HCT116 (cell line): ENCODE measurements at regions not wholly inside any gene's neighbourhood (a gene's known extent, or its start where the extent isn't known, plus 50 kb on each side); places are given as distances from the start of the nearest gene placed in this dataset.

Source experiments
- EZH2 ChIP-seq: fragments of 200-600 bp; sonication (generic); IDR thresholded peaks from 2 replicates; pipeline ENCODE4 v1.6.1; 2017; ENCODE audit warnings: antibody characterized with exemption, mixed run types
- EZH2phosphoT487 ChIP-seq: fragments of 200-600 bp; IDR thresholded peaks from 2 replicates; pipeline ENCODE4 v1.6.1; 2018; ENCODE audit warnings: antibody characterized with exemption, borderline replicate concordance
- POLR2A ChIP-seq: IDR thresholded peaks from 2 replicates; pipeline ENCODE4 v1.7.0; 2011; ENCODE audit warnings: borderline replicate concordance; ENCODE audit not compliant: insufficient read depth, insufficient read length; ENCODE audit errors: extremely low read depth
- POLR2AphosphoS5 ChIP-seq: IDR thresholded peaks from 2 replicates; pipeline ENCODE4 v1.6.1; 2011; ENCODE audit warnings: mild to moderate bottlenecking, low read depth, low read length, moderate library complexity
- ZFX ChIP-seq: fragments of 450-650 bp; IDR thresholded peaks from 2 replicates; pipeline ENCODE4 v1.6.1; 2017
- TF ChIP-seq, protein P1 (sequence below), 3 experiments: fragments of 200-600 bp in 1 of 3; sonication (generic) in 1 of 3; IDR thresholded peaks in 2 of 3; conservative IDR thresholded peaks in 1 of 3; 2 replicates each; pipeline ENCODE4 v1.5.1; 2012 to 2017; ENCODE audit warnings: low read depth in 2 of 3, low read length in 2 of 3, antibody characterized with exemption in 1 of 3, borderline replicate concordance in 1 of 3, control low read depth in 1 of 3, mild to moderate bottlenecking in 1 of 3, mixed read lengths in 1 of 3, mixed run types in 1 of 3, moderate library complexity in 1 of 3; ENCODE audit not compliant: insufficient read depth in 1 of 3
- TF ChIP-seq, protein P2 (sequence below): IDR thresholded peaks from 2 replicates; pipeline ENCODE4 v1.6.1; 2012
- TF ChIP-seq, protein P3 (sequence below): IDR thresholded peaks from 2 replicates; pipeline ENCODE4 v1.6.1; 2012; ENCODE audit warnings: low read depth
- TF ChIP-seq, protein P4 (sequence below): IDR thresholded peaks from 2 replicates; pipeline ENCODE4 v1.6.1; 2011; ENCODE audit warnings: mild to moderate bottlenecking, low read length, moderate library complexity; ENCODE audit not compliant: insufficient replicate concordance; ENCODE audit errors: extremely low read depth

DNA sequence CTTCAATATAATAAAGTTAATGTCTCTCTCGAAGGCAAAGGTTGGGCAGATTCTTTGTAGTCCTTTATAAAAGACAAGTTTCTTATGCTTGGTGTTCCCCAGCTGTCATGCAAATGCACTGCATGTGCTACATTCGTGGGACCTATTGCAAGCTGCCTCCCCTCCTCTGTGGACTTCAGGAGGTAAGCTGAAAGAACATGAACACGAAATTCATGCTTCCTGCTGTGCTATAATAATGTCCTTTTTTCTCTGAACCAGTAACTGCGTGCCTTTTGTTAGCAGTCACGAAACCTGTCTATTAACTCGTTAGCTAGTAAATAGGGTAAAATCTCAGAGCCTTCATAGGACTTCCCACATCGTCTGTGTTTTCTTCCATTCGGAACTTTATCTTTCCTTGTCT is 363.5 kb downstream of the CDH9 start:
- TF ChIP-seq POLR2A (no peak), EZH2phosphoT487 (no peak), POLR2AphosphoS5 (no peak), EZH2 (no peak), ZFX (no peak)
- TF ChIP-seq, protein P1, sequence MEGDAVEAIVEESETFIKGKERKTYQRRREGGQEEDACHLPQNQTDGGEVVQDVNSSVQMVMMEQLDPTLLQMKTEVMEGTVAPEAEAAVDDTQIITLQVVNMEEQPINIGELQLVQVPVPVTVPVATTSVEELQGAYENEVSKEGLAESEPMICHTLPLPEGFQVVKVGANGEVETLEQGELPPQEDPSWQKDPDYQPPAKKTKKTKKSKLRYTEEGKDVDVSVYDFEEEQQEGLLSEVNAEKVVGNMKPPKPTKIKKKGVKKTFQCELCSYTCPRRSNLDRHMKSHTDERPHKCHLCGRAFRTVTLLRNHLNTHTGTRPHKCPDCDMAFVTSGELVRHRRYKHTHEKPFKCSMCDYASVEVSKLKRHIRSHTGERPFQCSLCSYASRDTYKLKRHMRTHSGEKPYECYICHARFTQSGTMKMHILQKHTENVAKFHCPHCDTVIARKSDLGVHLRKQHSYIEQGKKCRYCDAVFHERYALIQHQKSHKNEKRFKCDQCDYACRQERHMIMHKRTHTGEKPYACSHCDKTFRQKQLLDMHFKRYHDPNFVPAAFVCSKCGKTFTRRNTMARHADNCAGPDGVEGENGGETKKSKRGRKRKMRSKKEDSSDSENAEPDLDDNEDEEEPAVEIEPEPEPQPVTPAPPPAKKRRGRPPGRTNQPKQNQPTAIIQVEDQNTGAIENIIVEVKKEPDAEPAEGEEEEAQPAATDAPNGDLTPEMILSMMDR (IDR thresholded peaks at IDR 0.05 in 2 of 3, conservative IDR thresholded peaks at IDR 0.05 in 1 of 3; ENCODE audit: borderline replicate concordance in 1 of 3, insufficient read depth in 1 of 3, low read depth in 2 of 3, low read length in 2 of 3) = no peak
- TF ChIP-seq, protein P2, sequence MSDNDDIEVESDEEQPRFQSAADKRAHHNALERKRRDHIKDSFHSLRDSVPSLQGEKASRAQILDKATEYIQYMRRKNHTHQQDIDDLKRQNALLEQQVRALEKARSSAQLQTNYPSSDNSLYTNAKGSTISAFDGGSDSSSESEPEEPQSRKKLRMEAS = no peak
- TF ChIP-seq, protein P3, sequence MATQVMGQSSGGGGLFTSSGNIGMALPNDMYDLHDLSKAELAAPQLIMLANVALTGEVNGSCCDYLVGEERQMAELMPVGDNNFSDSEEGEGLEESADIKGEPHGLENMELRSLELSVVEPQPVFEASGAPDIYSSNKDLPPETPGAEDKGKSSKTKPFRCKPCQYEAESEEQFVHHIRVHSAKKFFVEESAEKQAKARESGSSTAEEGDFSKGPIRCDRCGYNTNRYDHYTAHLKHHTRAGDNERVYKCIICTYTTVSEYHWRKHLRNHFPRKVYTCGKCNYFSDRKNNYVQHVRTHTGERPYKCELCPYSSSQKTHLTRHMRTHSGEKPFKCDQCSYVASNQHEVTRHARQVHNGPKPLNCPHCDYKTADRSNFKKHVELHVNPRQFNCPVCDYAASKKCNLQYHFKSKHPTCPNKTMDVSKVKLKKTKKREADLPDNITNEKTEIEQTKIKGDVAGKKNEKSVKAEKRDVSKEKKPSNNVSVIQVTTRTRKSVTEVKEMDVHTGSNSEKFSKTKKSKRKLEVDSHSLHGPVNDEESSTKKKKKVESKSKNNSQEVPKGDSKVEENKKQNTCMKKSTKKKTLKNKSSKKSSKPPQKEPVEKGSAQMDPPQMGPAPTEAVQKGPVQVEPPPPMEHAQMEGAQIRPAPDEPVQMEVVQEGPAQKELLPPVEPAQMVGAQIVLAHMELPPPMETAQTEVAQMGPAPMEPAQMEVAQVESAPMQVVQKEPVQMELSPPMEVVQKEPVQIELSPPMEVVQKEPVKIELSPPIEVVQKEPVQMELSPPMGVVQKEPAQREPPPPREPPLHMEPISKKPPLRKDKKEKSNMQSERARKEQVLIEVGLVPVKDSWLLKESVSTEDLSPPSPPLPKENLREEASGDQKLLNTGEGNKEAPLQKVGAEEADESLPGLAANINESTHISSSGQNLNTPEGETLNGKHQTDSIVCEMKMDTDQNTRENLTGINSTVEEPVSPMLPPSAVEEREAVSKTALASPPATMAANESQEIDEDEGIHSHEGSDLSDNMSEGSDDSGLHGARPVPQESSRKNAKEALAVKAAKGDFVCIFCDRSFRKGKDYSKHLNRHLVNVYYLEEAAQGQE = no peak
- TF ChIP-seq, protein P4, sequence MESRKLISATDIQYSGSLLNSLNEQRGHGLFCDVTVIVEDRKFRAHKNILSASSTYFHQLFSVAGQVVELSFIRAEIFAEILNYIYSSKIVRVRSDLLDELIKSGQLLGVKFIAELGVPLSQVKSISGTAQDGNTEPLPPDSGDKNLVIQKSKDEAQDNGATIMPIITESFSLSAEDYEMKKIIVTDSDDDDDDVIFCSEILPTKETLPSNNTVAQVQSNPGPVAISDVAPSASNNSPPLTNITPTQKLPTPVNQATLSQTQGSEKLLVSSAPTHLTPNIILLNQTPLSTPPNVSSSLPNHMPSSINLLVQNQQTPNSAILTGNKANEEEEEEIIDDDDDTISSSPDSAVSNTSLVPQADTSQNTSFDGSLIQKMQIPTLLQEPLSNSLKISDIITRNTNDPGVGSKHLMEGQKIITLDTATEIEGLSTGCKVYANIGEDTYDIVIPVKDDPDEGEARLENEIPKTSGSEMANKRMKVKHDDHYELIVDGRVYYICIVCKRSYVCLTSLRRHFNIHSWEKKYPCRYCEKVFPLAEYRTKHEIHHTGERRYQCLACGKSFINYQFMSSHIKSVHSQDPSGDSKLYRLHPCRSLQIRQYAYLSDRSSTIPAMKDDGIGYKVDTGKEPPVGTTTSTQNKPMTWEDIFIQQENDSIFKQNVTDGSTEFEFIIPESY = no peak
